Glutamatergic neuron (in vitro differentiated cells): ENCODE measurements at regions not wholly inside any gene's neighbourhood (a gene's known extent, or its start where the extent isn't known, plus 50 kb on each side); places are given as distances from the start of the nearest gene placed in this dataset.

Experiments
- DNase-seq: peaks from one replicate; pipeline ENCODE4 v3.0.0; 2022
- H3K27ac Mint-ChIP-seq: one replicate; pipeline ENCODE4 v1.8.0; 2020; ENCODE audit warnings: mild to moderate bottlenecking, mixed read lengths, inconsistent platforms; ENCODE audit not compliant: unreplicated experiment
- H3K27me3 Mint-ChIP-seq: one replicate; pipeline ENCODE4 v1.8.0; 2020; ENCODE audit warnings: mild to moderate bottlenecking, moderate library complexity, mixed read lengths, inconsistent platforms; ENCODE audit not compliant: unreplicated experiment
- H3K36me3 Mint-ChIP-seq: one replicate; pipeline ENCODE4 v1.8.0; 2020; ENCODE audit warnings: mild to moderate bottlenecking, mixed read lengths, inconsistent platforms; ENCODE audit not compliant: unreplicated experiment
- H3K4me1 Mint-ChIP-seq: one replicate; pipeline ENCODE4 v1.8.0; 2020; ENCODE audit warnings: mild to moderate bottlenecking, low read depth, mixed read lengths, inconsistent platforms; ENCODE audit not compliant: unreplicated experiment
- H3K4me3 Mint-ChIP-seq: one replicate; pipeline ENCODE4 v1.8.0; 2020; ENCODE audit warnings: mild to moderate bottlenecking, mixed read lengths, inconsistent platforms; ENCODE audit not compliant: unreplicated experiment
- H3K9me3 Mint-ChIP-seq: one replicate; pipeline ENCODE4 v1.8.0; 2020; ENCODE audit warnings: mild to moderate bottlenecking, moderate library complexity, mixed read lengths, inconsistent platforms; ENCODE audit not compliant: unreplicated experiment
- TF ChIP-seq, protein P1 (sequence below): fragments of 200-600 bp; sonication (generic); IDR thresholded peaks from one replicate; pipeline ENCODE4 v1.5.0; 2021; ENCODE audit not compliant: partially characterized antibody, unreplicated experiment

DNA sequence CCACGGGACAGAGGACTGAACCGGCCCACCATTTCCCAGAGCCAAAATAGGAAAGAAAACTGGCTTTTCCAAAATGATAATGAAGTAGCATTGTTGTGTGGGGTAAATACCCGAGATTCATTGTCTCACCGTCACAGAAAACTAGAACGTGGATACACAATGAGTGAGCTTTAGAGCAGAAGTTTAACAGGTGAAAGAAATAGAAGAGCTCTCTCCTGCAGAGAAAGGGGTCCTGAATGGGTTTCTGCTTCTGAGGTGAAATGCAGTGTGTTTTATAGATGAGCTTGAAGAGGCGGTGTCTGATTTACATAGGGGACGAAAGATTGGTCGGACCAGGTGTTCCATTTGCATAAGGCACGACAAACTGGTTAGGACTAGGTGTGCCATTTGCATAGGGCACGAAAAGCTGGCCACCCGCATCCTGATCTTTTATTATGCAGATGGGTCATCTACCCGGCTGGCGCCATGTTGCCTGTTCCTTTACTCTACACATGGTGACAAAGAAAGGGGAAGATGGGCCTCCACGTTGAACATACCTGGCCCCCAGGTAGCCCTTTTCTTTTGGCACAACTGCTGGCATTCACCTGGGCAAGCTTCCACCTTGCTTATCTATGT lies 118.1 kb downstream of the ATXN3L start:
- no peak overlapping the region for H3K4me3 Mint-ChIP-seq

DNA sequence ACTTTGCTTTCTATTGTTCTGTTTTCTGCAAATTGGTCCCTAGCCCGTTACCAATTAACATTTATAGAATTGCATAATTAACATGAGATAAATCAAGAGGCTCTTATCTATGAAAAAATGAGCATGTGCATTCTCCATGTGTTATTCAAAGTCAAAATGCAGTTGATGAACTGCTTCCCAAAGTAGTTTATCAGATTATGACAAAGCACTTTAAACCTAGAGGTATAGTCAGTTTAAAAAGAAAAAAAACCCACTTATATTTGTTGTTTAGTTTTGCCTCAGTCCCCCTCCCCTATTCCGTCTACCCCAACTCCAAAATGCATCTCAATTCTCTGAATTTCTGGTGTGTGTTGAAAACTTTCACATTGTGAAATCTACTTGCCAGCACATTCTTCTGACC lies 119.5 kb downstream of the ATXN3L start:
- Mint-ChIP-seq H3K27ac (no peak overlapping the region), H3K4me3 (no peak overlapping the region), H3K36me3 (no peaks in the 10 kb centered on the region), H3K4me1 (no peaks in the 10 kb centered on the region), H3K27me3 (no peaks in the 10 kb centered on the region), H3K9me3 (no peaks in the 10 kb centered on the region)
- DNase-seq, result no peak
- TF ChIP-seq, protein P1, sequence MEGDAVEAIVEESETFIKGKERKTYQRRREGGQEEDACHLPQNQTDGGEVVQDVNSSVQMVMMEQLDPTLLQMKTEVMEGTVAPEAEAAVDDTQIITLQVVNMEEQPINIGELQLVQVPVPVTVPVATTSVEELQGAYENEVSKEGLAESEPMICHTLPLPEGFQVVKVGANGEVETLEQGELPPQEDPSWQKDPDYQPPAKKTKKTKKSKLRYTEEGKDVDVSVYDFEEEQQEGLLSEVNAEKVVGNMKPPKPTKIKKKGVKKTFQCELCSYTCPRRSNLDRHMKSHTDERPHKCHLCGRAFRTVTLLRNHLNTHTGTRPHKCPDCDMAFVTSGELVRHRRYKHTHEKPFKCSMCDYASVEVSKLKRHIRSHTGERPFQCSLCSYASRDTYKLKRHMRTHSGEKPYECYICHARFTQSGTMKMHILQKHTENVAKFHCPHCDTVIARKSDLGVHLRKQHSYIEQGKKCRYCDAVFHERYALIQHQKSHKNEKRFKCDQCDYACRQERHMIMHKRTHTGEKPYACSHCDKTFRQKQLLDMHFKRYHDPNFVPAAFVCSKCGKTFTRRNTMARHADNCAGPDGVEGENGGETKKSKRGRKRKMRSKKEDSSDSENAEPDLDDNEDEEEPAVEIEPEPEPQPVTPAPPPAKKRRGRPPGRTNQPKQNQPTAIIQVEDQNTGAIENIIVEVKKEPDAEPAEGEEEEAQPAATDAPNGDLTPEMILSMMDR, result no peak

More for the DNA sequence above, 118.1 kb downstream of the ATXN3L start:
- no peaks in the 10 kb centered on the region for H3K9me3 Mint-ChIP-seq
- DNase-seq, result no peak
- no peaks in the 10 kb centered on the region for H3K4me1 Mint-ChIP-seq
- no peaks in the 10 kb centered on the region for H3K27me3 Mint-ChIP-seq
- H3K27ac Mint-ChIP-seq, result no peak overlapping the region
- H3K36me3 Mint-ChIP-seq, result no peaks in the 10 kb centered on the region
- TF ChIP-seq, protein P1, result no peak

DNA sequence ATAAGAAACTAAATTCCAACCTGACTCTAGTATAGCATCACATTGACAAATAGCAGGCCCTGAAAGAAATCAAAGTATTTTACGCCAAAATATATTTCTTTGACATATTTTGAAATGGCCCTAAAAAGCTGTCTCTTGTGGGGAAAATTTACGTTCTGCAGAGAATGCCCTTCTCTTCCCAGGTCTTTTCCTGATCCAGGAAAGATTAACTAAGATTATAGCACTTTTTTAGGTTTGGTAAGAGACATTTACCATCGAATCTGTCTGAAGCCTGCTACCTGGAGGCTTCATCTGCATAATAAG lies 121.1 kb downstream of the ATXN3L start:
- no peaks in the 10 kb centered on the region for H3K9me3 Mint-ChIP-seq
- H3K4me1 Mint-ChIP-seq, result peaks cover 3% of the 10 kb centered on the region
- no peak overlapping the region for H3K4me3 Mint-ChIP-seq

DNA sequence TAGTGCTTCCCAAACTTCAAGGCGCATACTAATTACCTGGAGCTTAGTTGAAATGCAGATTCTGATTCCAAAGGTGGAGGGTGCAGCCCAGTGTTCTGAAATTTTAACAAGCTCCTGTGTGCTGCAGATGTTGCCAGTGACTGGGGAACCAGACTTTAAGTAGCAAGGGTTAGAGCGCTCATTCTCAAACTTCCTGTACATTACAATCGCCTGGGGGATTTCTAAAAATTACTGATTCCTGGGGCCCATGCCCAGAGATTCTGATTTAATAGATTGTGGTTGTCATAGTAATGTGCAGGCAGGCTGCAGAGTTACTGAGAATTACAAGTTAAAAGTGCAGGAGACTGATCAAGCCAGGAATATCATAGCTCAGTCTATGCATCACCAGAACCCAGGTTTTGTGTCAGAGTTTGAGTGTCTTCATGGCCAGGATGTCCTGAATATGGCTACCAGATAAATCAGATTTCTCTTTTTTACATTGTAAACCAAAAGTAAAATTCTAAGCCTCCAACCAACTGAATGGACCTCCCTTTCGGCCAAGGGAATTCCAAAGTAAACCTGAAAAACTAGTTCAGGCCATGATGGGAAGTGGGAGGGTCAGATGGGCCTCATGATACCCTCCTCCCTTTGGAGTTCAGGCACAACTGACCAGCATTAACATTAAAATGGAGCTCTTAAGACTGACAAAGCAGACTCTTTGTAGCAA lies 121.6 kb downstream of the ATXN3L start:
- Mint-ChIP-seq H3K27me3 (no peaks in the 10 kb centered on the region), H3K4me3 (no peak overlapping the region), H3K9me3 (no peaks in the 10 kb centered on the region), H3K27ac (no peak overlapping the region), H3K36me3 (no peaks in the 10 kb centered on the region), H3K4me1 (peaks cover 3% of the 10 kb centered on the region)
- no peak for DNase-seq
- TF ChIP-seq, protein P1, result no peak

More for the DNA sequence above, 121.1 kb downstream of the ATXN3L start:
- Mint-ChIP-seq H3K36me3 (no peaks in the 10 kb centered on the region), H3K27me3 (no peaks in the 10 kb centered on the region), H3K27ac (no peak overlapping the region)
- TF ChIP-seq, protein P1, result no peak
- DNase-seq, result no peak

DNA sequence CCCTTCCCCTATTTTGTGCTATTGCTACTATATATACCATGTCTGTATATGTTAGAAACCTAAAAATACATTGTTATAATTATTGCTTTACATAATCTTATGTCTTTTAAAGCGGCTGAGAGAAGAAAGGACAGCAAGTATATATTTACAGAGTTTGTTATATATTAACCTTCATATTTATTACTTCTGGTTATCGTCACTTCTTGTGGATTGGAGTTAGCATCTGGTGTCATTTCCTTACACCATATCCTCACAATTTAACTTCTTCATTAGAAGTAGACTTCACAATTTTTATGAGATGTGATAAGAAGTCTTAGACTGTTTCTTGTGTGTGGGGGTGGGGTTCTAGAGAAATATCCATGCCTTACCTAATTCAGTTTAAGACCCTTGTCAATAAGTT lies 123.1 kb downstream of the ATXN3L start:
- no peak overlapping the region for H3K27ac Mint-ChIP-seq
- no peaks in the 10 kb centered on the region for H3K36me3 Mint-ChIP-seq
- peaks cover 3% of the 10 kb centered on the region for H3K4me1 Mint-ChIP-seq
- no peak for DNase-seq
- TF ChIP-seq, protein P1, result no peak
- no peak overlapping the region for H3K4me3 Mint-ChIP-seq
- H3K27me3 Mint-ChIP-seq, result no peaks in the 10 kb centered on the region
- no peaks in the 10 kb centered on the region for H3K9me3 Mint-ChIP-seq
